K562 (cell line): ENCODE measurements at regions not wholly inside any gene's neighbourhood (a gene's known extent, or its start where the extent isn't known, plus 50 kb on each side); places are given as distances from the start of the nearest gene placed in this dataset.

ENCODE experiments used
- ATAC-seq: fragments of 200-7000 bp; cut with Tn5 transposase; 3 replicates; pipeline ENCODE4 v1.9.1; 2020; ENCODE audit warnings: moderate library complexity
- BruUV-seq: library from RNA; stranded (reverse); fragments of 400-500 nt; replicated peaks from 2 replicates; lab custom pipeline; 2021; lab: Mats Ljungman, UMichigan
- CTCF ChIA-PET: fragments of 300-600 bp; formaldehyde crosslinking; extraction: SDS; loops from one replicate; lab custom pipeline; 2021; ENCODE audit warnings: low intra/inter-chr PET ratio; lab: Yijun Ruan, JAX
- POLR2A ChIA-PET: fragments of 300-600, 350-650 bp; sonication (Branson Sonifier 250); formaldehyde crosslinking; extraction: SDS; loops from one replicate; lab custom pipeline; 2021; ENCODE audit warnings: antibody characterized with exemption, inconsistent platforms; lab: Yijun Ruan, JAX
- DNase-seq, 4 experiments: peaks; one replicate each; pipeline versions ENCODE4 v3.0.0 to v3.0.0-alpha.2; 2011 to 2018; ENCODE audit warnings: low spot score in 3 of 4, mixed read lengths in 3 of 4; ENCODE audit errors: extremely low read depth in 1 of 4
- FAIRE-seq: peaks from 2 replicates; lab custom pipeline; 2011; peaks lifted over from hg19 to GRCh38; lab: Jason Lieb, UNC
- H2AFZ ChIP-seq: 2 replicates; pipeline ENCODE4 v1.6.0; 2011; ENCODE audit warnings: low read depth, low read length, control low read depth, inconsistent platforms
- H3K27ac ChIP-seq: fragments of 200-600 bp; 3 replicates; pipeline ENCODE4 v1.8.0; 2011; ENCODE audit warnings: low read depth, mild to moderate bottlenecking, control low read depth, inconsistent platforms, low read length, moderate library complexity, mixed read lengths; ENCODE audit errors: extremely low read depth
- H3K27me3 ChIP-seq, 2 experiments: fragments of 300-600 bp in 1 of 2; 2 replicates in 1 of 2; 3 replicates in 1 of 2; pipeline versions ENCODE4 v1.6.0 to v1.8.0; 2011; ENCODE audit warnings: inconsistent platforms in 2 of 2, low read length in 2 of 2, mild to moderate bottlenecking in 1 of 2, mixed read lengths in 1 of 2, moderate library complexity in 1 of 2; ENCODE audit not compliant: control insufficient read depth in 2 of 2, insufficient read depth in 2 of 2
- H3K36me3 ChIP-seq: fragments of 300-600 bp; 3 replicates; pipeline ENCODE4 v1.8.0; 2011; ENCODE audit warnings: mild to moderate bottlenecking, low read length, inconsistent platforms; ENCODE audit not compliant: control insufficient read depth, insufficient read depth
- H3K4me1 ChIP-seq, 2 experiments: fragments of 200-600 bp in 1 of 2; replicated peaks in 1 of 2; 2 replicates in 1 of 2; 3 replicates in 1 of 2; pipeline versions ENCODE4 v1.5.1 to v1.8.0; 2011; ENCODE audit warnings: inconsistent platforms in 2 of 2, low read length in 2 of 2, mild to moderate bottlenecking in 1 of 2, mixed read lengths in 1 of 2, moderate library complexity in 1 of 2; ENCODE audit not compliant: control insufficient read depth in 2 of 2, insufficient read depth in 2 of 2
- H3K4me2 ChIP-seq: 2 replicates; pipeline ENCODE4 v1.6.1; 2011; ENCODE audit warnings: low read length, control low read depth, inconsistent platforms, mixed read lengths; ENCODE audit not compliant: insufficient read depth
- H3K4me3 ChIP-seq: fragments of 200-600 bp; sonication (generic), shearing (Covaris generic); 2 replicates; pipeline ENCODE4 v1.5.1; 2016; ENCODE audit warnings: control low read depth, inconsistent platforms
- H3K79me2 ChIP-seq: fragments of 200-600 bp; 3 replicates; pipeline ENCODE4 v1.8.0; 2011; ENCODE audit warnings: low read length, inconsistent platforms; ENCODE audit not compliant: control insufficient read depth, insufficient read depth
- H3K9ac ChIP-seq, 2 experiments: 2 replicates each; pipeline versions ENCODE4 v1.6.0 to v1.6.1; 2011; ENCODE audit warnings: low read depth in 2 of 2, low read length in 2 of 2, control low read depth in 1 of 2, inconsistent platforms in 1 of 2, mild to moderate bottlenecking in 1 of 2, mixed read lengths in 1 of 2; ENCODE audit not compliant: insufficient read depth in 1 of 2
- H3K9me1 ChIP-seq: one replicate; pipeline ENCODE4 v1.6.0; 2011; ENCODE audit warnings: inconsistent platforms, mild to moderate bottlenecking, low read length, moderate library complexity; ENCODE audit not compliant: control insufficient read depth, insufficient read depth
- H3K9me3 ChIP-seq: replicated peaks from 2 replicates; pipeline ENCODE4 v1.5.1; 2011; ENCODE audit warnings: low read depth, low read length, inconsistent platforms; ENCODE audit not compliant: control insufficient read depth, insufficient read depth
- H4K20me1 ChIP-seq: replicated peaks from 2 replicates; pipeline ENCODE4 v1.6.1; 2011; ENCODE audit warnings: low read length, inconsistent platforms, mixed read lengths; ENCODE audit not compliant: control insufficient read depth, insufficient read depth
- MCM5 ChIP-seq: fragments of 450-650 bp; IDR thresholded peaks from 2 replicates; pipeline ENCODE4 v1.6.1; 2016; ENCODE audit warnings: low read depth
- PATZ1 ChIP-seq: fragments of 250-450 bp; sonication (Bioruptor Pico); IDR thresholded peaks from 2 replicates; pipeline ENCODE4 v1.5.0; 2020; ENCODE audit warnings: mild to moderate bottlenecking, borderline replicate concordance
- RNF219 ChIP-seq: fragments of 250-450 bp; sonication (Bioruptor Pico); IDR thresholded peaks from 2 replicates; pipeline ENCODE4 v1.5.0; 2022; ENCODE audit warnings: mild to moderate bottlenecking
- SMC3 ChIP-seq: conservative IDR thresholded peaks from 2 replicates; pipeline ENCODE4 v1.6.1; 2011; ENCODE audit warnings: low read depth, low read length, improper control_type of control experiment; ENCODE audit not compliant: insufficient read depth
- TAF7 ChIP-seq: fragments of 450-650 bp; IDR thresholded peaks from 2 replicates; pipeline ENCODE4 v1.6.1; 2016; ENCODE audit warnings: missing genetic modification characterization, missing compliant biosample characterization
- TFAM ChIP-seq: fragments of 250-450 bp; sonication (Bioruptor Pico); conservative IDR thresholded peaks from 2 replicates; pipeline ENCODE4 v1.5.0; 2021; ENCODE audit warnings: mild to moderate bottlenecking, moderate library complexity
- TRIM24 ChIP-seq, 2 experiments: fragments of 450-650 bp; IDR thresholded peaks; 2 replicates each; pipeline ENCODE4 v1.6.1; 2016
- TRIM28 ChIP-seq: fragments of 450-650 bp; IDR thresholded peaks from 2 replicates; pipeline ENCODE4 v1.6.1; 2017
- ZNF766 ChIP-seq: fragments of 200-800 bp; sonication (Bioruptor generic); conservative IDR thresholded peaks from 2 replicates; pipeline ENCODE4 v1.6.1; 2016; ENCODE audit warnings: missing genetic modification characterization, missing compliant biosample characterization
- WGBS: fragments of 100-300 bp; shearing (Covaris generic); methylation state at CpG from one replicate; pipeline ENCODE4 v1.1.6; 2016; ENCODE audit warnings: low coverage, mixed read lengths; ENCODE audit not compliant: insufficient coverage; ENCODE audit errors: missing lambda C conversion rate; 5-methylcytosine and 5-hydroxymethylcytosine counted together
- in situ Hi-C: fragments of 300-500 bp; cut with MboI; formaldehyde crosslinking; loops from 4 replicates; pipeline ENCODE4 v1.15.0; 2018; ENCODE audit warnings: inconsistent platforms, mixed read lengths
- intact Hi-C: fragments of 100-400 bp; cut with micrococcal nuclease; formaldehyde crosslinking; loops from 2 replicates; pipeline ENCODE4 v1.14.2; 2022

GRCh38 chr2:53268626-53269025 is 499.0 kb upstream of the CHAC2 start:
- no peak for TF ChIP-seq TFAM (CRISPR knock-in tag)
- ATAC-seq (no peak), FAIRE-seq (no peak), DNase-seq (no peak)
- ChIA-PET POLR2A (no interaction called here), CTCF (no interaction called here)
- Histone ChIP-seq H3K27ac (no peak overlapping the region), H3K9me1 (no peaks in the 10 kb centered on the region), H3K36me3 (no peaks in the 10 kb centered on the region), H3K27me3 (no peaks in the 10 kb centered on the region), H2AFZ (no peak overlapping the region), H3K79me2 (no peaks in the 10 kb centered on the region), H3K9me3 (no peaks in the 10 kb centered on the region), H4K20me1 (no peaks in the 10 kb centered on the region), H3K4me3 (no peak overlapping the region), H3K9ac (no peak overlapping the region), H3K4me1 (no peaks in the 10 kb centered on the region), H3K4me2 (no peak overlapping the region)
- in situ Hi-C loops, result no loop called here
- BruUV-seq, result no TSS peak
- intact Hi-C loops, result no loop called here
- 2% methylated on average over 3 of the region's 3 CpGs for WGBS

GRCh38 chr2:53268086-53268485 is 499.5 kb upstream of the CHAC2 start:
- no peak overlapping the region for H3K4me2 ChIP-seq
- no peaks in the 10 kb centered on the region for H3K4me1 ChIP-seq
- no peaks in the 10 kb centered on the region for H3K9me1 ChIP-seq
- no peaks in the 10 kb centered on the region for H3K9me3 ChIP-seq
- WGBS, result 0% methylated on average over 2 of the region's 2 CpGs
- FAIRE-seq, result no peak
- ChIA-PET CTCF (no interaction called here), POLR2A (no interaction called here)
- H4K20me1 ChIP-seq, result no peaks in the 10 kb centered on the region
- no peak overlapping the region for H3K9ac ChIP-seq
- H3K79me2 ChIP-seq, result no peaks in the 10 kb centered on the region
- H3K4me3 ChIP-seq, result no peak overlapping the region
- DNase-seq, result no peak
- in situ Hi-C loops, result no loop called here
- intact Hi-C loops, result no loop called here
- H3K27me3 ChIP-seq, result no peaks in the 10 kb centered on the region
- no peaks in the 10 kb centered on the region for H3K36me3 ChIP-seq
- no peak overlapping the region for H2AFZ ChIP-seq
- no peak for ATAC-seq
- H3K27ac ChIP-seq, result no peak overlapping the region
- no TSS peak for BruUV-seq
- no peak for TF ChIP-seq TFAM (CRISPR knock-in tag)
- TF ChIP-seq ZNF766 (CRISPR knock-in tag), result no peak
- TF ChIP-seq SMC3, result no peak
- no peak for TF ChIP-seq MCM5
- TF ChIP-seq TRIM24 (IDR thresholded peaks at IDR 0.05), result no peak
- TF ChIP-seq TRIM28, result no peak
- TF ChIP-seq RNF219 (CRISPR knock-in tag), result no peak
- no peak for TF ChIP-seq PATZ1
- no peak for TF ChIP-seq TAF7
